Ovary (tissue), 3 donors: ENCODE measurements at regions not wholly inside any gene's neighbourhood (a gene's known extent, or its start where the extent isn't known, plus 50 kb on each side); places are given as distances from the start of the nearest gene placed in this dataset.

Source experiments
- POLR2A ChIP-seq: fragments of 450-650 bp; IDR thresholded peaks from one replicate; pipeline ENCODE4 v1.6.1; 2017; ENCODE audit warnings: antibody characterized with exemption, mild to moderate bottlenecking, moderate library complexity
- TF ChIP-seq, protein P1 (sequence below), 3 donors: fragments of 450-650 bp in 2 of 3; fragments of 200-600 bp in 1 of 3; IDR thresholded peaks; one replicate each; pipeline versions ENCODE4 v1.5.1 to v1.8.0; 2016 to 2022; ENCODE audit warnings: antibody characterized with exemption in 3 of 3, mild to moderate bottlenecking in 1 of 3
- donor health status: DM: no; HTN: no; CAD: no.

DNA sequence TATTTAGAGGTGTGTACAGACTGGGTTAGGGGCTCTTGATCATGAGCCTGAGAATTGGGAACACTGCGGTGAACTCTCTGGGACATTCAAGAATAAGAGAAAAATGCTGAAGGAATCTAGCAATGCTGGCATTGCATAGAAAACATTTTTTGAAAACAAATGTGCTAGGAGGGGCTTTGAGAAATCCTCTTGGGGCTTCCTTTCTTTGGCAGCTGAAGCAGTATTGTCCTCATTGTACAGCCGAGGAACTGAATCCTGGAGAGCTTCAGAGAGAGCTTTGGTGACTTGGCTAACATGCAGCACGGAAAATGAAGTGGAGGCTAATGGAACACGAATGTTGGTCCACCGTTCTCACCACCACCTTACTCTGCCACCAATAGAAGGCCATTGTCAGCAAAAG is 107.3 kb upstream of the EFEMP1 start:
- TF ChIP-seq, protein P1, sequence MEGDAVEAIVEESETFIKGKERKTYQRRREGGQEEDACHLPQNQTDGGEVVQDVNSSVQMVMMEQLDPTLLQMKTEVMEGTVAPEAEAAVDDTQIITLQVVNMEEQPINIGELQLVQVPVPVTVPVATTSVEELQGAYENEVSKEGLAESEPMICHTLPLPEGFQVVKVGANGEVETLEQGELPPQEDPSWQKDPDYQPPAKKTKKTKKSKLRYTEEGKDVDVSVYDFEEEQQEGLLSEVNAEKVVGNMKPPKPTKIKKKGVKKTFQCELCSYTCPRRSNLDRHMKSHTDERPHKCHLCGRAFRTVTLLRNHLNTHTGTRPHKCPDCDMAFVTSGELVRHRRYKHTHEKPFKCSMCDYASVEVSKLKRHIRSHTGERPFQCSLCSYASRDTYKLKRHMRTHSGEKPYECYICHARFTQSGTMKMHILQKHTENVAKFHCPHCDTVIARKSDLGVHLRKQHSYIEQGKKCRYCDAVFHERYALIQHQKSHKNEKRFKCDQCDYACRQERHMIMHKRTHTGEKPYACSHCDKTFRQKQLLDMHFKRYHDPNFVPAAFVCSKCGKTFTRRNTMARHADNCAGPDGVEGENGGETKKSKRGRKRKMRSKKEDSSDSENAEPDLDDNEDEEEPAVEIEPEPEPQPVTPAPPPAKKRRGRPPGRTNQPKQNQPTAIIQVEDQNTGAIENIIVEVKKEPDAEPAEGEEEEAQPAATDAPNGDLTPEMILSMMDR (IDR thresholded peaks at IDR 0.05): no peak
- TF ChIP-seq POLR2A: no peak
